WTC11 (cell line): ENCODE measurements at regions not wholly inside any gene's neighbourhood (a gene's known extent, or its start where the extent isn't known, plus 50 kb on each side); places are given as distances from the start of the nearest gene placed in this dataset.

Experiments used
- ATAC-seq: fragments of 200-7000 bp; cut with Tn5 transposase; 2 replicates; pipeline ENCODE4 v1.10.0; 2021; ENCODE audit warnings: mild to moderate bottlenecking, moderate library complexity
- CTCF ChIA-PET: fragments of 300-600 bp; sonication (Branson Sonifier 250); formaldehyde crosslinking; loops from one replicate; lab custom pipeline; 2021; ENCODE audit warnings: antibody characterized with exemption; lab: Charles Lee
- POLR2A ChIA-PET: fragments of 350-600 bp; sonication (Branson Sonifier 250); formaldehyde crosslinking; loops from one replicate; lab custom pipeline; 2021; ENCODE audit warnings: antibody characterized with exemption; lab: Charles Lee
- DNase-seq: peaks from one replicate; pipeline ENCODE4 v3.0.0; 2021; ENCODE audit warnings: low spot score
- H3K27ac Mint-ChIP-seq: 2 replicates; pipeline ENCODE4 v1.8.0; 2021; ENCODE audit warnings: mixed read lengths
- H3K27me3 Mint-ChIP-seq: 2 replicates; pipeline ENCODE4 v1.8.0; 2021; ENCODE audit warnings: low read depth, mild to moderate bottlenecking, moderate library complexity, mixed read lengths
- H3K36me3 Mint-ChIP-seq: 2 replicates; pipeline ENCODE4 v1.8.0; 2021; ENCODE audit warnings: mixed read lengths
- H3K4me1 Mint-ChIP-seq: 2 replicates; pipeline ENCODE4 v1.8.0; 2022; ENCODE audit warnings: mixed read lengths
- H3K4me3 Mint-ChIP-seq: 2 replicates; pipeline ENCODE4 v1.8.0; 2021; ENCODE audit warnings: mild to moderate bottlenecking, moderate library complexity, mixed read lengths
- H3K9me3 Mint-ChIP-seq: 2 replicates; pipeline ENCODE4 v1.8.0; 2021; ENCODE audit warnings: mixed read lengths
- EMX1 ChIP-seq: fragments of 250-450 bp; sonication (Bioruptor Pico); IDR thresholded peaks from 2 replicates; pipeline ENCODE4 v1.8.0; 2021; ENCODE audit warnings: mild to moderate bottlenecking
- ETV6 ChIP-seq: sonication (generic); formaldehyde crosslinking; IDR thresholded peaks from 2 replicates; pipeline ENCODE4 v1.8.1; 2022; ENCODE audit warnings: mild to moderate bottlenecking, missing genetic modification reagents
- FOXJ3 ChIP-seq: sonication (generic); formaldehyde crosslinking; IDR thresholded peaks from 2 replicates; pipeline ENCODE4 v1.9.0; 2021; ENCODE audit warnings: missing genetic modification reagents, mild to moderate bottlenecking, borderline replicate concordance
- FOXP1 ChIP-seq: sonication (generic); formaldehyde crosslinking; IDR thresholded peaks from 2 replicates; pipeline ENCODE4 v1.8.0; 2022; ENCODE audit warnings: missing genetic modification reagents, mild to moderate bottlenecking, moderate library complexity, borderline replicate concordance
- GTF2I ChIP-seq: fragments of 250-450 bp; sonication (Bioruptor Pico); conservative IDR thresholded peaks from 2 replicates; pipeline ENCODE4 v1.4.0; 2021; ENCODE audit warnings: mild to moderate bottlenecking
- NR1H2 ChIP-seq: sonication (generic); formaldehyde crosslinking; IDR thresholded peaks from 2 replicates; pipeline ENCODE4 v1.9.0; 2021; ENCODE audit warnings: mild to moderate bottlenecking, moderate library complexity, missing genetic modification reagents
- NR3C1 ChIP-seq: sonication (generic); formaldehyde crosslinking; conservative IDR thresholded peaks from 2 replicates; pipeline ENCODE4 v1.8.1; 2023; ENCODE audit warnings: low read depth, mild to moderate bottlenecking, missing genetic modification reagents
- PRRX2 ChIP-seq: fragments of 250-450 bp; sonication (Bioruptor Pico); IDR thresholded peaks from 2 replicates; pipeline ENCODE4 v1.8.0; 2021; ENCODE audit warnings: mild to moderate bottlenecking
- SMAD3 ChIP-seq: sonication (generic); formaldehyde crosslinking; IDR thresholded peaks from 2 replicates; pipeline ENCODE4 v1.8.0; 2022; ENCODE audit warnings: missing genetic modification reagents, mild to moderate bottlenecking, borderline replicate concordance
- TP53 ChIP-seq: sonication (generic); formaldehyde crosslinking; IDR thresholded peaks from 2 replicates; pipeline ENCODE4 v1.8.1; 2023; ENCODE audit warnings: mild to moderate bottlenecking, missing genetic modification reagents
- ZNF138 ChIP-seq: sonication (generic); formaldehyde crosslinking; conservative IDR thresholded peaks from 2 replicates; pipeline ENCODE4 v1.8.1; 2022; ENCODE audit warnings: mild to moderate bottlenecking, moderate library complexity, missing genetic modification reagents
- ZNF232 ChIP-seq: sonication (generic); formaldehyde crosslinking; IDR thresholded peaks from 2 replicates; pipeline ENCODE4 v1.8.0; 2022; ENCODE audit warnings: mild to moderate bottlenecking, missing genetic modification reagents
- ZNF317 ChIP-seq: sonication (generic); formaldehyde crosslinking; IDR thresholded peaks from 2 replicates; pipeline ENCODE4 v1.8.1; 2023; ENCODE audit warnings: low read depth, mild to moderate bottlenecking, moderate library complexity, missing genetic modification reagents, borderline replicate concordance
- ZNF396 ChIP-seq: fragments of 250-450 bp; sonication (Bioruptor Pico); IDR thresholded peaks from 2 replicates; pipeline ENCODE4 v1.8.0; 2021; ENCODE audit warnings: mild to moderate bottlenecking, moderate library complexity, borderline replicate concordance
- ZNF423 ChIP-seq: fragments of 250-450 bp; sonication (Bioruptor Pico); IDR thresholded peaks from 2 replicates; pipeline ENCODE4 v2.1.2; 2022; ENCODE audit warnings: mild to moderate bottlenecking, moderate library complexity
- TF ChIP-seq, protein P1 (sequence below): sonication (generic); formaldehyde crosslinking; IDR thresholded peaks from 2 replicates; pipeline ENCODE4 v1.8.1; 2023; ENCODE audit warnings: mild to moderate bottlenecking, missing genetic modification reagents, moderate library complexity
- TF ChIP-seq, protein P2 (sequence below): sonication (generic); formaldehyde crosslinking; IDR thresholded peaks from 2 replicates; pipeline ENCODE4 v1.8.1; 2023; ENCODE audit warnings: mild to moderate bottlenecking, missing genetic modification reagents, moderate library complexity
- TF ChIP-seq, protein P3 (sequence below): fragments of 200-600 bp; IDR thresholded peaks from 2 replicates; pipeline ENCODE4 v1.8.0; 2022; ENCODE audit warnings: antibody characterized with exemption
- TF ChIP-seq, protein P4 (sequence below): fragments of 250-450 bp; sonication (Bioruptor Pico); IDR thresholded peaks from 2 replicates; pipeline ENCODE4 v1.9.0; 2021; ENCODE audit warnings: mild to moderate bottlenecking
- TF ChIP-seq, protein P5 (sequence below): sonication (generic); formaldehyde crosslinking; IDR thresholded peaks from 2 replicates; pipeline ENCODE4 v1.8.0; 2022; ENCODE audit warnings: mild to moderate bottlenecking, missing genetic modification reagents
- TF ChIP-seq, protein P6 (sequence below): sonication (generic); formaldehyde crosslinking; IDR thresholded peaks from 2 replicates; pipeline ENCODE4 v1.8.1; 2022; ENCODE audit warnings: low read depth, mild to moderate bottlenecking, moderate library complexity, missing genetic modification reagents, borderline replicate concordance
- TF ChIP-seq, protein P7 (sequence below): sonication (generic); formaldehyde crosslinking; IDR thresholded peaks from 2 replicates; pipeline ENCODE4 v1.8.0; 2022; ENCODE audit warnings: mild to moderate bottlenecking, missing genetic modification reagents

DNA sequence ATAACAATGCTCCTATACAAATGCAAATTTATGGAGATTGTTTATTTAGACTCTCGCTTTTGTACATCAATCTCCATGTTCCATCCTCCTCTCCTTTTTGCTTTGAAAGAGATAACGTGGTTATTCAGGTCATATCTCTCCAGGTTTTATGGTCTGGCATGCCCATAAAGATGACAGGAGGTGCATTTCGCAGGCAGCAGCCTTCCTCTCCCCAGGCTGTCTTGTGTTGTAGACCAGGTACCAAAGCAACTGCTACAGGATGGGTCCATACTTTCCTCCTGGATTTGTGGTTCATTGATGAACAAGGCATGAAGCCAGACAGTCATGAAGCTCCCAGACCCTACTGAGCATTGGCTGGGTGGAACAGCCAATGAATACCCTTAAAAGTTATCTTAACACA is 400.2 kb upstream of the NPVF start (continued):
- TF ChIP-seq, protein P1, sequence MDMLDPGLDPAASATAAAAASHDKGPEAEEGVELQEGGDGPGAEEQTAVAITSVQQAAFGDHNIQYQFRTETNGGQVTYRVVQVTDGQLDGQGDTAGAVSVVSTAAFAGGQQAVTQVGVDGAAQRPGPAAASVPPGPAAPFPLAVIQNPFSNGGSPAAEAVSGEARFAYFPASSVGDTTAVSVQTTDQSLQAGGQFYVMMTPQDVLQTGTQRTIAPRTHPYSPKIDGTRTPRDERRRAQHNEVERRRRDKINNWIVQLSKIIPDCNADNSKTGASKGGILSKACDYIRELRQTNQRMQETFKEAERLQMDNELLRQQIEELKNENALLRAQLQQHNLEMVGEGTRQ (CRISPR knock-in tag), result no peak
- no peak for TF ChIP-seq ZNF423 (CRISPR knock-in tag)
- no peak for TF ChIP-seq ZNF317 (CRISPR knock-in tag)
- no peak for TF ChIP-seq FOXJ3 (CRISPR knock-in tag)
- TF ChIP-seq, protein P2, sequence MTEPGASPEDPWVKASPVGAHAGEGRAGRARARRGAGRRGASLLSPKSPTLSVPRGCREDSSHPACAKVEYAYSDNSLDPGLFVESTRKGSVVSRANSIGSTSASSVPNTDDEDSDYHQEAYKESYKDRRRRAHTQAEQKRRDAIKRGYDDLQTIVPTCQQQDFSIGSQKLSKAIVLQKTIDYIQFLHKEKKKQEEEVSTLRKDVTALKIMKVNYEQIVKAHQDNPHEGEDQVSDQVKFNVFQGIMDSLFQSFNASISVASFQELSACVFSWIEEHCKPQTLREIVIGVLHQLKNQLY (CRISPR knock-in tag), result no peak
- TF ChIP-seq, all 79 proteins: peak for 0

DNA sequence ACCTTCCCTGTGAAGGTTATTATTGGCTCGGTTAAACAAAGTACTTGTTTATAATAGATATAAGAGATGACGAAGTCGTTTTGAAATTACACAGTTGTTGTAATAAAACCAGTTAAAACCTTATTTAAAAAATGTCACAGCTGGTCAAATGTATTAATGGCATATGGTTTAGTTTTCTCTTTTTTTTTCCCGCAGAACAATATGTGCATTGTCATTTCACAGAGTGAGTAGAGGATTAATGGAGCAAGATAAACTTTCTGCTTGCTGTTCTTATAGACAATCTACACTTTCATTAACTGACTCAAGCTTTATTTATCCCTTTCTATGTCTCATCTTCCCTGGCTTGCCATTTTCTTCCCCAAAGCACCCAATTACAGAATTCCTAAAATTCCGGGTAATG is 404.3 kb upstream of the NPVF start:
- Mint-ChIP-seq H3K4me1 (peaks cover 13% of the 10 kb centered on the region), H3K27ac (no peak overlapping the region), H3K27me3 (no peaks in the 10 kb centered on the region; the same call in 1 of the 2 replicates), H3K4me3 (no peak overlapping the region), H3K36me3 (no peaks in the 10 kb centered on the region), H3K9me3 (no peaks in the 10 kb centered on the region)
- ATAC-seq (no peak), DNase-seq (no peak)
- ChIA-PET CTCF (no interaction called here), POLR2A (no interaction called here)
- TF ChIP-seq ETV6 (CRISPR knock-in tag), result no peak
- TF ChIP-seq, protein P1 (CRISPR knock-in tag), result no peak
- no peak for TF ChIP-seq ZNF232 (CRISPR knock-in tag)

DNA sequence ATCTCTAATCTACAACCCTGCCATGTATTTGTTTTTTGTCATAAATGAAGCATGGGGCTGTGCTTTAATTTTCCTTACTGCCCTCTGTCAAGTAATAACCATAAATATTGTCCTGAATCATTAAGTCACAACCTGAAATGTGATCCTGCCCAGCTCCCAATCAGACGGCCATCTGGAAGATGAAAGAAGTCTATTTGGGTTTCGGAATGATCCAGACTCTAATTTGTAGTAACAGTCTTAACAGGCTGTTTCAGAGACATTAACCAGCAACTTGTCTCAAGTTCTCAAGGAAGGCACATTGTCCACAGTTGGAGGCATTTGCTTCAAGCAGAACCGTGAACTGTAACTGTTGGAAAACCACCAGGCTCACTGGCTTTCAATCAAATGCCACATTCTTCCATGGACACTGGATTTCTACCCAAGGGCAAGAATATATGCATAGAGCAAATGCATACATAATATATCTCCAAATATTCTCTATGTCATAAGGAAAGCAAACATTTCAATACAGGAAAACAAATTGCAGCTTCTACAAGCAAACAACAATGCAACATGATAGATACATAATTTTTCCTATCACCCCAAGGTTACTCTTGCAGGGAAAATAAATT is 405.2 kb upstream of the NPVF start:
- Mint-ChIP-seq H3K27ac (no peak overlapping the region), H3K9me3 (no peaks in the 10 kb centered on the region), H3K4me3 (no peak overlapping the region), H3K27me3 (no peaks in the 10 kb centered on the region; the same call in 1 of the 2 replicates), H3K4me1 (peaks cover 4% of the 10 kb centered on the region), H3K36me3 (no peaks in the 10 kb centered on the region)
- TF ChIP-seq NR3C1 (CRISPR knock-in tag) (no peak), NR1H2 (no peak), EMX1 (CRISPR knock-in tag) (no peak), GTF2I (CRISPR knock-in tag) (no peak), SMAD3 (CRISPR knock-in tag) (no peak)
- TF ChIP-seq, protein P3, sequence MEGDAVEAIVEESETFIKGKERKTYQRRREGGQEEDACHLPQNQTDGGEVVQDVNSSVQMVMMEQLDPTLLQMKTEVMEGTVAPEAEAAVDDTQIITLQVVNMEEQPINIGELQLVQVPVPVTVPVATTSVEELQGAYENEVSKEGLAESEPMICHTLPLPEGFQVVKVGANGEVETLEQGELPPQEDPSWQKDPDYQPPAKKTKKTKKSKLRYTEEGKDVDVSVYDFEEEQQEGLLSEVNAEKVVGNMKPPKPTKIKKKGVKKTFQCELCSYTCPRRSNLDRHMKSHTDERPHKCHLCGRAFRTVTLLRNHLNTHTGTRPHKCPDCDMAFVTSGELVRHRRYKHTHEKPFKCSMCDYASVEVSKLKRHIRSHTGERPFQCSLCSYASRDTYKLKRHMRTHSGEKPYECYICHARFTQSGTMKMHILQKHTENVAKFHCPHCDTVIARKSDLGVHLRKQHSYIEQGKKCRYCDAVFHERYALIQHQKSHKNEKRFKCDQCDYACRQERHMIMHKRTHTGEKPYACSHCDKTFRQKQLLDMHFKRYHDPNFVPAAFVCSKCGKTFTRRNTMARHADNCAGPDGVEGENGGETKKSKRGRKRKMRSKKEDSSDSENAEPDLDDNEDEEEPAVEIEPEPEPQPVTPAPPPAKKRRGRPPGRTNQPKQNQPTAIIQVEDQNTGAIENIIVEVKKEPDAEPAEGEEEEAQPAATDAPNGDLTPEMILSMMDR, result no peak
- POLR2A ChIA-PET, result no interaction called here
- CTCF ChIA-PET, result no interaction called here
- DNase-seq (no peak), ATAC-seq (no peak)

DNA sequence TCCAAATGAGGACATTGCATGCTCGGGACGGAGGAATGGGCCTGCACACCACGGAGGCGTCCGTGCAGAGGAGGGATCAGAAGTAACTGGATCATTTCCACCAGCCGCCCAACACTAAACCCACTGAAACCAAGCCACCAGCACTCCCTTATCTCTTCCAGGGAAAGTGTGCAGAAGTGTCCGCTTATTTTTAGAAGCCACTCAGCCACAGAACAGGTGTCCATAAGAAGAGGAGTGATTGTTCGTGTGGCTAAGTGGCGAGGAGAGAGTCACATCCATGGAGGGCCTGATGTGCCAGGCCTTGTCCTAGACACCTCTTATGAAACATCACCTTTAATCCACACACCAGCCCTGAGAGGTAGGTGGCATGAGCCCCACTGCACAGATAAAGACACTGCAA is 407.9 kb upstream of the NPVF start:
- H3K27ac Mint-ChIP-seq, result no peak overlapping the region
- ChIA-PET CTCF (interaction anchor here (1.0 kb wide), 1 partner anchor 67 kb away, joined by 3 read pairs; no protein-coding TSS in a partner anchor), POLR2A (no interaction called here)
- H3K36me3 Mint-ChIP-seq, result no peaks in the 10 kb centered on the region
- H3K27me3 Mint-ChIP-seq, result no peaks in the 10 kb centered on the region
- no peaks in the 10 kb centered on the region for H3K4me1 Mint-ChIP-seq
- no peaks in the 10 kb centered on the region for H3K9me3 Mint-ChIP-seq
- TF ChIP-seq NR3C1 (CRISPR knock-in tag) (no peak), ZNF138 (CRISPR knock-in tag) (no peak), ZNF232 (CRISPR knock-in tag) (no peak), ZNF396 (CRISPR knock-in tag) (no peak), TP53 (CRISPR knock-in tag) (no peak), PRRX2 (CRISPR knock-in tag) (no peak), FOXP1 (CRISPR knock-in tag) (no peak)
- TF ChIP-seq, protein P4, sequence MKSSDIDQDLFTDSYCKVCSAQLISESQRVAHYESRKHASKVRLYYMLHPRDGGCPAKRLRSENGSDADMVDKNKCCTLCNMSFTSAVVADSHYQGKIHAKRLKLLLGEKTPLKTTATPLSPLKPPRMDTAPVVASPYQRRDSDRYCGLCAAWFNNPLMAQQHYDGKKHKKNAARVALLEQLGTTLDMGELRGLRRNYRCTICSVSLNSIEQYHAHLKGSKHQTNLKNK, result no peak
- TF ChIP-seq, protein P5, sequence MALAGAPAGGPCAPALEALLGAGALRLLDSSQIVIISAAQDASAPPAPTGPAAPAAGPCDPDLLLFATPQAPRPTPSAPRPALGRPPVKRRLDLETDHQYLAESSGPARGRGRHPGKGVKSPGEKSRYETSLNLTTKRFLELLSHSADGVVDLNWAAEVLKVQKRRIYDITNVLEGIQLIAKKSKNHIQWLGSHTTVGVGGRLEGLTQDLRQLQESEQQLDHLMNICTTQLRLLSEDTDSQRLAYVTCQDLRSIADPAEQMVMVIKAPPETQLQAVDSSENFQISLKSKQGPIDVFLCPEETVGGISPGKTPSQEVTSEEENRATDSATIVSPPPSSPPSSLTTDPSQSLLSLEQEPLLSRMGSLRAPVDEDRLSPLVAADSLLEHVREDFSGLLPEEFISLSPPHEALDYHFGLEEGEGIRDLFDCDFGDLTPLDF (CRISPR knock-in tag), result no peak
- TF ChIP-seq, protein P6, sequence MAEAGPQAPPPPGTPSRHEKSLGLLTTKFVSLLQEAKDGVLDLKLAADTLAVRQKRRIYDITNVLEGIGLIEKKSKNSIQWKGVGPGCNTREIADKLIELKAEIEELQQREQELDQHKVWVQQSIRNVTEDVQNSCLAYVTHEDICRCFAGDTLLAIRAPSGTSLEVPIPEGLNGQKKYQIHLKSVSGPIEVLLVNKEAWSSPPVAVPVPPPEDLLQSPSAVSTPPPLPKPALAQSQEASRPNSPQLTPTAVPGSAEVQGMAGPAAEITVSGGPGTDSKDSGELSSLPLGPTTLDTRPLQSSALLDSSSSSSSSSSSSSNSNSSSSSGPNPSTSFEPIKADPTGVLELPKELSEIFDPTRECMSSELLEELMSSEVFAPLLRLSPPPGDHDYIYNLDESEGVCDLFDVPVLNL (CRISPR knock-in tag), result no peak
- TF ChIP-seq, protein P7, sequence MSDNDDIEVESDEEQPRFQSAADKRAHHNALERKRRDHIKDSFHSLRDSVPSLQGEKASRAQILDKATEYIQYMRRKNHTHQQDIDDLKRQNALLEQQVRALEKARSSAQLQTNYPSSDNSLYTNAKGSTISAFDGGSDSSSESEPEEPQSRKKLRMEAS (CRISPR knock-in tag), result no peak
- DNase-seq (no peak), ATAC-seq (no peak)
- no peak overlapping the region for H3K4me3 Mint-ChIP-seq
